SK-N-SH (cell line): ENCODE measurements at regions not wholly inside any gene's neighbourhood (a gene's known extent, or its start where the extent isn't known, plus 50 kb on each side); places are given as distances from the start of the nearest gene placed in this dataset.

Source experiments
- CTCF ChIP-seq: fragments of 200-600 bp; sonication (generic); IDR thresholded peaks from 2 replicates; pipeline ENCODE4 v1.6.1; 2017; ENCODE audit warnings: antibody characterized with exemption, mild to moderate bottlenecking, moderate library complexity
- RAD21 ChIP-seq: IDR thresholded peaks from 2 replicates; pipeline ENCODE4 v1.6.1; 2012; ENCODE audit warnings: mild to moderate bottlenecking, low read length
- RFX5 ChIP-seq: IDR thresholded peaks from 2 replicates; pipeline ENCODE4 v1.6.1; 2012; ENCODE audit warnings: mild to moderate bottlenecking, improper control_type of control experiment, low read length

- no peak for TF ChIP-seq CTCF
- no peak for TF ChIP-seq RAD21
- TF ChIP-seq RFX5 = no peak
These were observed 572.1 kb downstream of the C4orf33 start for GRCh38 chr4:129668092-129668491.
